ENCODE measurements at regions not wholly inside any gene's neighbourhood (a gene's known extent, or its start where the extent isn't known, plus 50 kb on each side); places are given as distances from the start of the nearest gene placed in this dataset.

GRCh38 chr4:38383646-38384121 is 280.3 kb upstream of the KLF3 start:
- DNase-seq (peak in 3 of 5 donors; percentile 38 to 78 (median 57)), FAIRE-seq (no peak)
- Histone ChIP-seq H3K4me1 (ENCODE audit: control insufficient read depth in 2 of 3, insufficient read depth in 2 of 3, low read depth in 1 of 3, low read length in 3 of 3) (peaks cover 7 to 45% (median 30%) of the 10 kb centered on the region in 3 donors), H3K9ac (ENCODE audit: low read length in 3 of 3) (no peak overlapping the region), H3K27me3 (ENCODE audit: control insufficient read depth, insufficient read depth, low read length) (no peaks in the 10 kb centered on the region), H3K9me3 (ENCODE audit: control insufficient read depth in 2 of 3, insufficient read depth in 1 of 3, low read length in 3 of 3) (no peaks in the 10 kb centered on the region), H3K36me3 (ENCODE audit: control insufficient read depth in 2 of 3, insufficient read depth in 3 of 3, low read length in 3 of 3) (no peaks in the 10 kb centered on the region), H3K4me3 (ENCODE audit: low read length in 3 of 3) (no peak overlapping the region), H3K27ac (ENCODE audit: low read depth in 2 of 2, low read length in 2 of 2) (peak overlapping the region in 1 of 2 donors; percentile 42)
- TF ChIP-seq CTCF (IDR thresholded peaks at IDR 0.05; ENCODE audit: borderline replicate concordance, extremely low read depth, insufficient read depth): no peak
- intact Hi-C loops (cut with DNase I): no loop called here

GRCh38 chr4:38385093-38386004 is 278.6 kb upstream of the KLF3 start:
- Histone ChIP-seq H3K4me1 (ENCODE audit: control insufficient read depth in 2 of 3, insufficient read depth in 2 of 3, low read depth in 1 of 3, low read length in 3 of 3) (peaks cover 7 to 45% (median 30%) of the 10 kb centered on the region in 3 donors), H3K27ac (ENCODE audit: low read depth in 2 of 2, low read length in 2 of 2) (peak overlapping the region; percentile 11 to 87), H3K9ac (ENCODE audit: low read length in 3 of 3) (no peak overlapping the region), H3K27me3 (ENCODE audit: control insufficient read depth, insufficient read depth, low read length) (no peaks in the 10 kb centered on the region), H3K9me3 (ENCODE audit: control insufficient read depth in 2 of 3, insufficient read depth in 1 of 3, low read length in 3 of 3) (no peaks in the 10 kb centered on the region), H3K36me3 (ENCODE audit: control insufficient read depth in 2 of 3, insufficient read depth in 3 of 3, low read length in 3 of 3) (no peaks in the 10 kb centered on the region), H3K4me3 (ENCODE audit: low read length in 3 of 3) (no peak overlapping the region)
- TF ChIP-seq CTCF (IDR thresholded peaks at IDR 0.05; ENCODE audit: borderline replicate concordance, extremely low read depth, insufficient read depth): no peak
- FAIRE-seq (peak; percentile 37), DNase-seq (peak in 2 of 5 donors; percentile 62 to 74)
- intact Hi-C loops (cut with DNase I): no loop called here

- Histone ChIP-seq H3K27ac (ENCODE audit: low read depth in 2 of 2, low read length in 2 of 2) (peak overlapping the region in 1 of 2 donors; percentile 66), H3K4me3 (ENCODE audit: low read length in 3 of 3) (no peak overlapping the region), H3K9me3 (ENCODE audit: control insufficient read depth in 2 of 3, insufficient read depth in 1 of 3, low read length in 3 of 3) (no peaks in the 10 kb centered on the region), H3K9ac (ENCODE audit: low read length in 3 of 3) (no peak overlapping the region), H3K4me1 (ENCODE audit: control insufficient read depth in 2 of 3, insufficient read depth in 2 of 3, low read depth in 1 of 3, low read length in 3 of 3) (peaks cover 7 to 45% (median 30%) of the 10 kb centered on the region in 3 donors), H3K27me3 (ENCODE audit: control insufficient read depth, insufficient read depth, low read length) (no peaks in the 10 kb centered on the region), H3K36me3 (ENCODE audit: control insufficient read depth in 2 of 3, insufficient read depth in 3 of 3, low read length in 3 of 3) (no peaks in the 10 kb centered on the region)
- no peak for DNase-seq
- intact Hi-C loops (cut with DNase I): no loop called here
- no peak for FAIRE-seq
- no peak for TF ChIP-seq CTCF (IDR thresholded peaks at IDR 0.05; ENCODE audit: borderline replicate concordance, extremely low read depth, insufficient read depth)
These were observed 277.9 kb upstream of the KLF3 start for GRCh38 chr4:38386005-38386551.

All from kidney (tissue), 13 donors.